ENCODE measurements at regions not wholly inside any gene's neighbourhood (a gene's known extent, or its start where the extent isn't known, plus 50 kb on each side); places are given as distances from the start of the nearest gene placed in this dataset.
A peak's percentile ranks its signal among the peaks of the same experiment; 100 is the strongest.

DNA sequence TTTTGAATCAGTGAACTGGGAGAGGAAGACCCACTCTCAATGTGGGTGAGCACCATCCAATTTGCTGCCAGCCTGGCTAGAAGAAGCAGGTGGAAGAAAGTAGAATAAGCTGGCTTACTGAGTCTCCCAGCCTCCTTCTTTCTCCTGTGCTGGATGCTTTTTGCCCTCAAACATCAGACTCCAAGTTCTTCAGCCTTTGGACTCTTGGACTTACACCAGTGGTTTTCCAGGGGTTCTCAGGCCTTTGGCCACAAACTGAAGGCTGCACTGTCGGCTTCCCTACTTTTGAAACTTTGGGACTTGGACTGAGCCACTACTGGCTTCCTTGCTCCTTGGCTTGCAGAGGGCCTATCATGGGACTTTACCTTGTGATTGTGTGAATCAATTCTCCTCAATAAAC, 804.2 kb upstream of the SLITRK1 start:
- no peak for DNase-seq

DNA sequence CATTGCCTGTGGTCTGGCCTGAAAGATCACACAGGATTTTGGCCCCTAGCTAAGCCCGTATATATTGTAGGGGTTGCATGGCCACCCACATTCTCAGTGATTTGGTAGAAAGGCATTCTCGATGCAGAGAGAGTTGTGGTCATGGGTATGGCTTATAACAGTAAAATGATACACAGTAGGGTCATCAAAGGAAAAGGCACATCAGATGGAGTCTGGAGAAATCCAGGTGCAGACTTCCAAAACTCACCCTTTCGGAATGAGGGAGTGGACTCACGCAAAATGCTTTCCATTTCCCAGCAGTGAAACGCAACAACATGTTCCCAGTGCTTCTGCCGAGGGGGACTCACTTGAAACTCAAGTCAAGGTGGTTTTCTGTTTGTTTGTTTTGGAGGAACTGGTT, 802.5 kb upstream of the SLITRK1 start:
- no peak for DNase-seq

DNA sequence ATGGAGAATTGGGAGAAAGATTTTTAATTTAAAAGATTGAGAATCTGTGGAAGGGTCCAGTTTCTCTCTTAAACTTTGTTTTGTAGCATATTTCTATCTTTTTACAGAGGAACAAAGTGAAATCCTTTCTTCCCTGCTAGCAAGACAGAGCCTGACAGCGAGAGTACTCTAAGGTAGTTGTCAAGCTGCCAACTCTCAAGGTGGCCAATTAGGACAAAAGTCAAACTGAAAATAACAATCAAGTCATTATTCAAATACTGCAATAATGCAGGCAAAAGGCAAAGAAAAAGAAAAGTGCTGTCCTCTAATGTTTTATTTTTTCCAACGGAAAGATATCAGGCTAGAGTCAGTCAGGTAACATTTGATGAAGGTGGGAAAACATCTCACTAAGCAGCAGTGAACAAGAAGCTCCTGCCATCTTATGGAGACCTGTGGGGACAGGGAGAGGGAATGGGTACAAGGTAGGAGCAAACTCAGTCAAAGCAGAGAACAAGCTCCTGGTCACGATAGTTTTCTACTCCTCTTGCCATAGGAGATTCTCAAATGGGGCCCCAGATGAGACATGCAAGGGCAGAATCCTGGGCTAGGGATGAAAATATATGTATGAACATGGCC, 801.9 kb upstream of the SLITRK1 start:
- no peak for DNase-seq

DNA sequence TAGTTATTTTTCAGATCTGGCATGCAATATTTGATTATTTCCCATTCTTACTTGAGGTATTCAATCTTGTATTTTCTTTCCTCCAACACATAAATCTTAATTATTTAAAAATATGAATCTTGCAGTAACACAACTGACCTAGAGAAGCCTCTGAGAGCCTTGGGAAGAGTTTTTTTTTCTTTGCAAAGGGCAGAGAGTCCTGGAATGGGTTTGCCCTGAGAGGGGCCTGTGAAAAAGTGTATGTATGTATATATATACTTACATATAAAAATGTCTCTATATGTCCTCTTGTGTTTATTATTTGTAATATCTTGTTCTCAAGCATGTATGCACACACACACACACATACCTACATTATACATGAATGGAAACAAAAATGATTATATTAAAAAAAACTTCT, 801.2 kb upstream of the SLITRK1 start:
- no peak for DNase-seq

DNA sequence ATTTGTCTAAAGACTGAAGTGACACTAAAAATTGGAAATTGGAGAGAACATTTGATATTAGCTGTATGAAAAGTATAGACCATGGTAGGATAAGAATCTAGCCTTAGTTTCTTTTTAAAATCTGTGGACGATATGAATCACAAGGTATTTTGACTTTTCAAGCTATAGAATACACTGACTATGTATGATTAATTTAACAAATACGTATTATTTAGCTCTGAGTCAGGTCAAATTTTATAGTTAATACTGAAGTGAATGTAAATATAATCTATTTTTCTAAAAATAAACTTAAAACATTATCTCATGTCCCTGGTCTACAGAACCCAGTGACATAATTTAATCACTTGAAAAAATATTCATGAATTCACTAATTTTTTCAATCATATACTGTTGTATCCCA, 795.6 kb upstream of the SLITRK1 start:
- no peak for DNase-seq

DNA sequence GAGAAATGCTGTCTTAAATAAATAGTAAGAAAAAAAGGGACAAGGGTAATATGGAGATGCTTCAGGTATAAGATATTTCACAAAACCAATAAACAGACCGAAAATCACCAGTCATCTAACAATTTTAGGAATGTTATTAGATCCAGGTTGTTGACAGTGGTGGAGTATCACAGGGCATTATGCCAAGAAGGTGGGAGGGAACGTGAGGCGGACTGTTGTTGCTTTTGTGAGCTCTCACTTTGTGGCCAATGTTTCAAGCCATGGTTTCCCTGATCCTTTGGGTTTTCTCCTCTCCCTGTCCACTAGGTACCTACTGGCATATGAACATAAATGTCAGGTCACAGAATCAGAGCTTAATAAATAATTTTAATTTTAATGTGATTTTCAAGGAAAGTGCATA, 790.3 kb upstream of the SLITRK1 start:
- DNase-seq: no peak

DNA sequence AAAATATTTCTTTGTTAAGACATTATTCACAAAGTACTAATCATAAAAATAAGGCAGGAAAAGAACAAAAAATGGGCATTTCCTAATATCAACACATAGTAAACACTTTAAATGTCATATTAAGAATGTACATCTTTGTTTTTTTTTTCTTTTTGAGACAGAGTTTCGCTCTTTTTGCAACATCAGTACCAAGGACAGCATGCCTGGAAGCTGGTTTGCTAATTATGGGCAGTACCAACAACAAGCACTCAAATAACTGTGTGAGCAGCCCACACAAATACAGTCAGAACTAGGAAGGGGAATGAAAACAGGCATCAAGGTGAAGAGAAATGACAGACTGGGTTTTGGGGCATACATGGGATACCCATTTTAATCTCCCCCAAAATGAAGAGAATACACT, 788.0 kb upstream of the SLITRK1 start:
- DNase-seq: no peak

DNA sequence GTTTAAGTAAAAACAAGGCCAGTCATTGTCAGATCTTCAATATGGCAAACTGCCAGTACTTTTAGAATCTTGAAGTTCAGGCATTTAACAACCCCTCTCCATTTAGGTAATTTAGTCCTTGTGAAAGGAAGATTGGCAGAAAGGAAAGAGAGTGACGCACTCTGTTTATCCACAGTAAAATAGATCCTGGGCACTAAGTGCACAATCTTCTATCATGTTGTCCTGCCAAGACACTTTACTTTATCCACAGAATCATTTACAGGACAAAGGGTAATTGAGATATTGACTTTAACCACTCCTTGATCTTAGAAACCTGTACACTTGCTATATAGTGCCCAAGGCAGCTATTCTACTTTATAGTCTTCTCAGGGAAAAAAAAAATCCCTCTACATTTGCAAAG, 786.4 kb upstream of the SLITRK1 start:
- DNase-seq: no peak

DNA sequence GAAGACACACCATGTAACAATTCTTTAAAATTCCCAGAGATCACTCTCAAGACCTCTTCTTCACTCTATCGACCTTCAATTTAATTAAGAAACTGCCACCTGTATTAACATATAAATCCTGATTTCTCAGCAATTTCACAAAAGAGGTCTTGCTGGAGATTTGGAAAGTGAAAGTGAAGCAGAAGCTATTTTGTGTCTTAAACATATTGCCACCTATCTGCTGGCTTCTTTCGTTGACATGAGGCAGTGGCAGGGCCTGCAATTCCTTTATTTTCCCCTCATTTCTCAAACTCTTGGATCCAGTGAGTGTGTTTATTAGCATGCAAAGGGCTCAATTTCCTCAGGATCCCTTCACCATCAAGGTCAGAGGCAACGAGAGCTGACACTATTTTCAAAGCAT, 780.2 kb upstream of the SLITRK1 start:
- DNase-seq: no peak

DNA sequence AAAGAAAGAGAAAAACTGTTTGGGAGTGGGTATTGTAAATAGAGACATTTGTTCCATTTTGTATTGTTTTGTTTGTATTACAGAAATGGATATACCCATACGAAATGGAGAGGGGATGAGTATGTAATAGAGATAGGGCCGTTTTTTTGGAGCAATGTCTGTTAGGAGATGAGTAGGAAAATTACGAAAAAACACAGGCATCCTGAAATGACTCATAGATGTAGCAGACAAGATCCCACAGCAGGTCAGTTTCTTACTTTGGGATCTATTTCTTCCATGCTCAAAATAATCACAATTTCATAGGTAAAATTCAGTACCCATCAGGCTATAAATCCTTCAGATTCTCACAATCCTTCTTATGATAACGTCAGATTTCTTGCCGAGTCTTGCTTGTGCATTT, 779.4 kb upstream of the SLITRK1 start:
- no peak for DNase-seq

DNA sequence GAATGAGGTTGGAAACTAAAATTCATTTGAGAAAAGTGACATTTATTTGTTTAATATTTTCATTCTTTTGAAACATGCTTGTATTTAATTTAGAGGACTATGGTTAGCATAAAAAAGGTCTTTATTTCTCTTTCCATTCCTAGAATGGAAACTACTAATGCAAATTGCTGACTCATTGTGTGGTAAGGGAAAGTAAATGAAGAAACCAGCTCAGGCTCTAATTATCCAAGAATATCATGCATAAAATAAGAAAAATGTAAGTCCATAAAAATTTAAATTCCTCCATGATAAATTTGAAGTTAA, 777.0 kb upstream of the SLITRK1 start:
- no peak for DNase-seq

DNA sequence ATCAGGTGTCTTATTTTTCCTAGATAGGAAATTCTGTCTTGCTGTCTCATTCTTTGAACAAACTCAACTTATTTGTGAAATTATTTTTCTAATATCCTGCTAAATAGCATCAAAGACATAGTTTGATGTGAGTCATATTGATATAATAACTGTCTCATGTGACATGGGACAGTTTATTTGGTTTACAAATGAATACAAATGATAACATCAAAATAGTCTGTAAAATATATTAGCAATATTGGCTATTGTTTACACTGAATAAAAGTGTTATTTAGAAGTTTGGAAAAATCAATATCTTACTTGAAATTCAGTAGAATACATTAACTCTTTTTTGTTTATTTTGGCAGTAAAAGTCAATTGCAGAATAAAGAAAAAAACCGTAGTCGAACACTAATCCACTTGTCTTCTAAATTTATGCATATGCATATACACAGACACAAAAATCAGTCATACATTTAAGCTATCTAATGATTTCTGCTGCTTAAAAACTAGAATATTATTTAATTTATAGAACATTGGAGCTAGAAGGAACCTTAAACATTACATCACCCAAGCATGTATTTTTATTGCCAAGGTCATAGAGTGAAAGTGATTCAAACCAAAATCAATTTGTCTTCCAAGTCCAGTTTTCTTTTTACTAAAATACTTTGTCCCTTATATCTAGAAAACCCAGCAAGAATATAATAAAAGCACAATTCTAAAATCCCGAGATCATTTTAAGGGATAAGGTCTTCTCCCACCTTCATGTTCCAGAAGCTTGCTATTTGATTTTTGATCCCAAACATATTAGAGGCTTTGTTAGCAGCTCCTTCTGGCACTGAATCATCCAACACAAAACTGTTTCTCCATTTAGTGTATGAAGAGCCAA, 776.5 kb upstream of the SLITRK1 start:
- DNase-seq: no peak

DNA sequence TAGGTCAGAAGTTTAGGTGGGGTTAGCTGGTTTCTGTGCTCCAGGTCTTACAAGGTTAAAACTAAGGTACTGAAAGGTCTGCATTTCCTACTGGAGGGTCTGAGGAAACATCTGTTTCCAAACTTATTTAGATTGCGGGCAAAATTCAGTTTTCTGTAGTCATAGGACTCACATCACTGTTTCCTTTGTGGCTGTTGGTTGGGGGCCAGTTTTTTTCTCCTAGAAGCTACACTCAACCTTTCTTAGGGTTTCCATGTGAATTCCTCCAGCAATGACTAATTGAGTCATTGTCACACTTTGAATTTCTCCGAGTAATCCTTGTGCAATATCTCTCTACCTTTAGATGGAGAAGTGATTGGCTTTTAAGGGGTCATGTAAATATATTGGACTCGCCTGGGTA, 773.4 kb upstream of the SLITRK1 start:
- DNase-seq: no peak

DNA sequence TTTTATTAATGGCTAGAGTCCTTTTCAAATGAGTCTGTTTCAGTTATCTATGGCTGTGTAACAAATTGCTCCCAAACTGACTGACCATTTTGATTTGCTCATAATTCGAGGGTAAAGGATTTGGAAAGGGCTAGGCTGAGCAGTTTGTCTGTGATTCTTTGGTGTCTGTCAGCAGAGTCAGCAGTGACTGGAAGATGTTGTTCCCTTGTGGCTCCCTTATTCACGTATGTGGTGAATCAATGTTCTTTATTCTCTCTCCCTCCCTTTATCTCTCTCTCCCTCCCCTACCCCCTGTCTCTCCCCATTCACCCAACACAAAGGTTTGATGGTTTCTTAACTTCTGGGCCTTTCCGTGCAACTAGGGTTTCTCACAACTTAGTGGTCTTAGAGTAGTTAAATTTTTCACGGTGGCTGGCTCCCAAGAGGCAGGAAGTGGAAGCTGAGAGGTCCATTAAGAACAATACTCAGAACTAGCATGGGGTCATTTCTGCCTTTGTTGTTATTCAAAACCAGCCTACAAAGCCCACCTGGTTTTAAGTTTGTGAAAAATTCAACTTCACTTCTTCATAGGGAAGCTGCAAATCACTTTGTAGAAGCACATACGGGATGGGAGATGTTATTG, 772.5 kb upstream of the SLITRK1 start:
- DNase-seq: no peak

DNA sequence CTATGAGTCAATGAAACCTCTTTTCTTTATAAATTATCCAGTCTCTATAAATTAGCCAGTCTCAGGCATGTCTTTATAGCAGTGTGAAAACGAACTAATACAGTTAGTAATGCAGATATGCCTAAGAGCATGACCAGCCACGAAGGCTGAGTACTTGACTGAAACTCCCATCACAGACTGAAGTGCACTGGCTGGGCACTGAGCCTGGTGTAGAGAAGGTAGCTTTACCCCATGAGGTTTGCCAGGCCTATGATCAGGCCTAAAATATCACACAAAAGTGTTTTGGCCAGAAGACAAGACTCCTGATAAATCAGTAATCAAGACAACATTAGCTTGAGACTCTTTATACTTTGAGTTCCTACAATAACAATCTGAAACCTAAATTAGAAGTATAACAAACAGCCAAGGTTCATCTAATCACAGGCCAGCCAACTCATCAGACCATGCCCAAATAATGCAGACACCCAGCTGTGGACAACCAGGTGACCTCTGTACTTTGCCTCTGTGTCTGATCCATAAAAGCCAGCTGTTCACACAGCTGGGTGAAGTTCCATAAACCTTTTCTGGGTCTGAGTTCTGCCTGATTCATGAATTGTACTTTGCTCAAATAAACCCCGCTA, 771.8 kb upstream of the SLITRK1 start:
- DNase-seq: no peak

DNA sequence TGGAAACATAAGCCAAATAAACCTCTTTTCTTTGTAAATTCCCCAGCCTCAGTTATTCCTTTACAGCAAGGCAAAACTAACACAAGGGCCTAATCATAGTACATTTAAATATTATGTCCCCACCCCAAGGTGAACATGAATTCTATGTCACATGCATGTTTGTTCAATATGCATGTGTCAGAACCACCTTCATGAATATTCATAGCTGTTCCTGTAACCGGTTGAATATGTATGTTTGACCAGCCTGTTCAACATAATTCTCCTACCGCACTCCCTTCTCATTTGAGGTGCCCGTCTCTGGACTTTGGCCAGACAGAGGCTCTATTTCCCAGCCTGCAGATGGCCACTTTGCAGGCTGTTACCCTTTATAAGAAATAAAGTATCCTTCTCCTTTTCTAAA, 769.4 kb upstream of the SLITRK1 start:
- no peak for DNase-seq

DNA sequence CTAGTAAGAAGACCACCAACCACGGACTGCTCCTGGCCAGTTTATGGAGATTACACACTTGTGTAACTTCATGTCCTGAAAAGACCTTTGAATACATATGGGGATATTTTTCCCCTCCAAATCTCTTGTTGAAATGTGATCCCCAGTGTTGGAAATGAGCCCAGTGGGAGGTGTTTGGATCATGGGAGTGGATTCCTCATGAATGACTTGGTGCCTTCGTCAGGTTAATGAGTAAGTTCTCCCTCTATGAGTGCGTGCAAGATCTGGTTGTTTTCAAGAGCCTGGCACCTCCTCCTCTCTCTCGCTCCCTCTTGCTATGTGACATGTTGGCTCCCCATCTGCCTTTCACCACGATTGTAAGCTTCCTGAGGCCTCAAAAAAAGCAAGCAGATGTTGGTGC, 769.0 kb upstream of the SLITRK1 start:
- no peak for DNase-seq

DNA sequence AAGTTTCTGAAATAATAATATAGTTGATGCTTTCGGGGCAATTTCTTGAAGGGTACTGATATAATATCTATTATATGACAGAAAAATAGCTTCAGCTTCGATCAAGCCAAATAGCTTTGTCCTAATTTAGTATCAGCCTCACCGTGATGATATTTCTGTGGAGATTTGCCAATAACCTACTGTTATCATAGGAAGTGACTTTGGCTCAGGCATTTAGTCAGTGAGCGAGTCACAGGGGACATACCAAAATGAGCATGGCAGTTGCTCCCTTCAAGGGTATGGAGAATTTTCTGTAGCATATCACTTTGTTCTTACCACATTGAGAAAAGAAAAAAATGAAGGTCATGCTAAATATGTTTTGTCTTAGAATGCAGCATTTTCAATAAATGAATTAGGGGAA, 767.6 kb upstream of the SLITRK1 start:
- no peak for DNase-seq

DNA sequence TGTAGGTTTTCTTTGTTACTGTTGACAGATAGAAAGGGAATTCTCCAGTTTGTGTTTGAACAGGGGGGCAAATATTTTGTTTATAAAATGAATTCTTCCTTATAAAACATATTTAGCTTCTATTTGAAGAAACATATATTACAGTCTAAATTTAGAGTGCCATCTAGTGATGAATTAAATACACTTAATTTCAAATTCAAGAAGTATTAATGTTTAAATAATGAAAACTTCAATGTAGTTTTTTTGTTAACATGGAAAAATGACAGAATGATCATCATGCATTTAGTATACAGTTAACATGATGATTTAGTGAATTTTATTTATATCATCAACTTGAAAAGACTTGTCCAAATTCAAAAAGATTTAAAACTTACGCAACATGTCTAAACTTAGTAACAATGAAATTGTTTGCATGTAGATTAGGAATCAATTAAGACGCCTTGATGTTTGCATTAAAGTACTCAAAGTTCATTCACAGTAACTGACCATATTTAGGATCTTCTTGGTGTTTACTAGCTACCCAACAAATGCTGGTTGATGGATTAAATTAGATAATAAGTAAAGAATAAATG, 765.9 kb upstream of the SLITRK1 start:
- peak; percentile 14 for DNase-seq

DNA sequence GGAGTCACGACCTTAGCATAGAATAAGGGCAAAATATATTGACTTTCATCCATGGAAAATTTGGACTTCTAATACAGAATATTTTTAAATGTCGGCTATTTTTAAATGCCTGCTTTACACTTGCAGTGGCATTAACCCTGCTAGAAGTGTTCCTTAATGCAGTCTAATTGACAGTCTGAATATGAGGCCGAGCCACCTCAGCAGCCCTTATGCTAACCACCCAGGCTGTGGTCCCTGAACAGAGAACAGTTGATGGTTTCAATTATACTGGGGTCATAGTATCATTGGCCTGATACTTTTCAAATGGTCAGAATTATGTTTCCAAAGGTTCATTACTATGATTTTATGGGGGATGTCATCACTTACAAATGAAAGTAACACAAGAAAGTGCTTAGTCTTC, 764.7 kb upstream of the SLITRK1 start:
- DNase-seq: no peak

DNA sequence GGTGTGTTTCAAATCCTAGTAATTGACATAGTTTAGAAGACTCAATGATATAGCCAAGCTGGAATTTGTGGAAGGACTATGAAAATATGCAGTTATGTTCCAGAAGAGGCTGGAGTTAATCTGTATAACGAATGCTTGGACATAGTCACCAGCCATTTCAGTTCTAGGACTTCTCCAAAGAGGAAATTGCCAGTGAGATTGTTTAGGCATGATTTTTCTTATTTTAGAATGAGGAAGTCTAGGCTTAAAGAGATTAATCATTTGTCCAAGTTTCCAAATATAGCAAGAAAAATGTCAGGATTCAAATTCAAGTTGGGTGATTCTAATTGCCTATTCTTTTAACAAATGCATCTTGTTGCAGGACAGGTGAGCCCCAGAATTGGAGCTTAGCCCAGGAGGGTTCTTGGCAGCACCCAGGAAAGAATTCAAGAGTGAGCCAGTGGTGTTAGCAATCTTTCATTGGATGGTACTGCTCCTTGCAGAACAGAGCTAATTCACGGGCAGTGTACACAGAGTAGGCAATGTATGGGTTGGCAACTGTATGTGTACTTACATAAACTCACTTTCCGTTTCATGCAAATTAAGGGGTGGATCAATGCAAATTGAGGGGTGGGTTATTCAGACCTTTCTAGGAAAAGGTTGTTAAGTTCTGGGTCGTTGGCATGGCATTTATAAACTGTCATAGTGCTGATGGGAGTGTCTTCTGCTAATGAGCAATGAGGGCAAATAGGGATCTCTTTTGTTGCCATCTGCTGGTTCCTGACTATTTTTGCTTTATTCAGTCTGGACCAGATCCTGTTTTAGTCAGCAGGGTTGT, 763.1 kb upstream of the SLITRK1 start:
- DNase-seq: peak; percentile 56

DNA sequence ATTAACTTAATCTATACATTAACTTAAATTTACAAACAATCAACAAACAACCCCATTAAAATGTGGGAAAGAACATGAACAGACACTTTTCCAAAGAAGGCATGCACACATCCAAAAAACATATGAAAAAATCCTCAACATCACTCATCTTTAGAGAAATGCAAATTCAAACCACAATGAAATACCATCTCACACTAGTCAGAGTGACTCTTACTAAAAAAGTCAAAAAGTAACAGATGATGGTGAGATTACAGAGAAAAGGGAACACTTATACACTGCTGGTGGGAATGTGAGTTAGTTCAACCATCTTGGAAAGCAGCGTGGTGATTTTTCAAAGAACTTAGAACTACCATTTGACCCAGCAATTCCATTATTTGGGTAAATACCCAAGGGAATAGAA, 759.2 kb upstream of the SLITRK1 start:
- DNase-seq: no peak

DNA sequence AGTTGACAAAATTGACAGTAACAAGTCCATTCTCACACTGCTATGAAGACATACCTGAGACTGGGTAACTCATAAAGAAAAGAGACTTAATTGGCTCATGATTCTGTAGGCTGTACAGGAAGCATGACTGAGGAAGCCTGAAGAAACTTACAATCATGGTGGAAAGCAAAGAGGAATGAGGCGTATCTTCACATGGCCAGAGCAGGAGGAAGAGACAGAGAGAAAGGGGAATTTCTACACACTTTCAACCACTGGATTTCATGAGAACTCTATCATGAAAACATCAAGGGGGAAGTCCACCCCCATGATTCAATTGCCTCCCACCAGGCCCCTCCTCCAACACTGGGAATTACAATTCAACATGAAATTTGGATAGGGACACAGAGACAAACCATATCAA, 758.4 kb upstream of the SLITRK1 start:
- no peak for DNase-seq
